ENCODE measurements at regions not wholly inside any gene's neighbourhood (a gene's known extent, or its start where the extent isn't known, plus 50 kb on each side); places are given as distances from the start of the nearest gene placed in this dataset.

DNA sequence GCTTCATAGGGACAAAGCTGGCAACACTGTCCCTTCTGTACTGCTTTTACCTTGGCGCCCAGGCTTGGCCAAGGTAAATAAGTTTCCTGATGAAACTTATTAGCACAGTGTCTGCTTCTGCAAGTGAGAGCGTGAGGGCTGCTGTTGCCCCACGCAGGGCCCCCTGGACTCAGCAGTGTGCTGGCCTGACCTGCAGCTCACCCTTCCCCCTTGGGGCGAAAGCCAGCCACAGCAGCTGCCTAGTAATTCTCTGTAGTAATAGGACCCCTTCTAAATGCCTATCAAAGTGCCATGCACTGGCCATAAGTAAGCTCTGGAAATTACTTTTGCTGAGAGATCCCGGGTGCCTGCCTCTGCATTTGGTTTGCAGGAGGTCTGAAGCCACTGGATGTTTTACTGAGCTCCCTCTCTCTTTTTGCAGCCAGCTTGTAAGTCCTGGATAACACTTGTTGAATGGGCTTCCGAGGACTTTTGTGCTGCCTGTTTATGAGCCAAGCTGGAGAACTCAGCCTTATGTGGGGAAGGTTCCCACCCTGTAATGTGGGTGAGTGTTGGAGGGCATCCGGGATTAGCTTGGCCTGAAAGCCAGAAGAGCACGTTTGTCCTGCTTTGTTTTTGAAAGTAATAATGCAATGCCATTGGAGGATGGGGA lies 293.9 kb downstream of the C7orf25 start:
- TF ChIP-seq, protein P1, sequence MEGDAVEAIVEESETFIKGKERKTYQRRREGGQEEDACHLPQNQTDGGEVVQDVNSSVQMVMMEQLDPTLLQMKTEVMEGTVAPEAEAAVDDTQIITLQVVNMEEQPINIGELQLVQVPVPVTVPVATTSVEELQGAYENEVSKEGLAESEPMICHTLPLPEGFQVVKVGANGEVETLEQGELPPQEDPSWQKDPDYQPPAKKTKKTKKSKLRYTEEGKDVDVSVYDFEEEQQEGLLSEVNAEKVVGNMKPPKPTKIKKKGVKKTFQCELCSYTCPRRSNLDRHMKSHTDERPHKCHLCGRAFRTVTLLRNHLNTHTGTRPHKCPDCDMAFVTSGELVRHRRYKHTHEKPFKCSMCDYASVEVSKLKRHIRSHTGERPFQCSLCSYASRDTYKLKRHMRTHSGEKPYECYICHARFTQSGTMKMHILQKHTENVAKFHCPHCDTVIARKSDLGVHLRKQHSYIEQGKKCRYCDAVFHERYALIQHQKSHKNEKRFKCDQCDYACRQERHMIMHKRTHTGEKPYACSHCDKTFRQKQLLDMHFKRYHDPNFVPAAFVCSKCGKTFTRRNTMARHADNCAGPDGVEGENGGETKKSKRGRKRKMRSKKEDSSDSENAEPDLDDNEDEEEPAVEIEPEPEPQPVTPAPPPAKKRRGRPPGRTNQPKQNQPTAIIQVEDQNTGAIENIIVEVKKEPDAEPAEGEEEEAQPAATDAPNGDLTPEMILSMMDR (IDR thresholded peaks at IDR 0.05) = no peak
- no peak for TF ChIP-seq POLR2A (IDR thresholded peaks at IDR 0.05)
